ENCODE measurements at regions not wholly inside any gene's neighbourhood (a gene's known extent, or its start where the extent isn't known, plus 50 kb on each side); places are given as distances from the start of the nearest gene placed in this dataset.

DNA sequence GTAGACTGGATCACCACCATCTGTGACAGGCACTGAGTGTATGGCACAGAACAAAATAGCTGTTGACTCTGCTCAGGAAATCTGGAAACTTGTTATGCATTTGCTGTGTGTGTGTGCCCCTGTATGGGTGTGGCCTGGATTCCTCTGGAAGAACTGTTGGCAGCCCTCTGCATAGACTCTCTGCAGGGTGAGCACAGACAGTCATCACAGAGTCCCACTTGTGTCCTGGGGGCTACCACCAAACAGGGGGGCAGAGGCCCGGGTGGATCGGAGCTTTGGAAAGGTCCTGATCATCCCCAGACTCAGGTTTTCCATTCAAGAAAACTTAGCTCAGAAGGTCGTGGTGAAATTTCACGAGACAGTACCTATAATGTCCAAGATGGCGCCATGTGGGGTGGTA is 258.6 kb downstream of the SOX11 start:
- TF ChIP-seq, protein P1, sequence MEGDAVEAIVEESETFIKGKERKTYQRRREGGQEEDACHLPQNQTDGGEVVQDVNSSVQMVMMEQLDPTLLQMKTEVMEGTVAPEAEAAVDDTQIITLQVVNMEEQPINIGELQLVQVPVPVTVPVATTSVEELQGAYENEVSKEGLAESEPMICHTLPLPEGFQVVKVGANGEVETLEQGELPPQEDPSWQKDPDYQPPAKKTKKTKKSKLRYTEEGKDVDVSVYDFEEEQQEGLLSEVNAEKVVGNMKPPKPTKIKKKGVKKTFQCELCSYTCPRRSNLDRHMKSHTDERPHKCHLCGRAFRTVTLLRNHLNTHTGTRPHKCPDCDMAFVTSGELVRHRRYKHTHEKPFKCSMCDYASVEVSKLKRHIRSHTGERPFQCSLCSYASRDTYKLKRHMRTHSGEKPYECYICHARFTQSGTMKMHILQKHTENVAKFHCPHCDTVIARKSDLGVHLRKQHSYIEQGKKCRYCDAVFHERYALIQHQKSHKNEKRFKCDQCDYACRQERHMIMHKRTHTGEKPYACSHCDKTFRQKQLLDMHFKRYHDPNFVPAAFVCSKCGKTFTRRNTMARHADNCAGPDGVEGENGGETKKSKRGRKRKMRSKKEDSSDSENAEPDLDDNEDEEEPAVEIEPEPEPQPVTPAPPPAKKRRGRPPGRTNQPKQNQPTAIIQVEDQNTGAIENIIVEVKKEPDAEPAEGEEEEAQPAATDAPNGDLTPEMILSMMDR (IDR thresholded peaks at IDR 0.05), result no peak
- TF ChIP-seq EZH2 (IDR thresholded peaks at IDR 0.05; ENCODE audit: borderline replicate concordance, insufficient read depth, low read depth, low read length, poor library complexity, severe bottlenecking), result no peak

All from B cell (primary cell).